HG02571 (cell line): ENCODE measurements at regions not wholly inside any gene's neighbourhood (a gene's known extent, or its start where the extent isn't known, plus 50 kb on each side); places are given as distances from the start of the nearest gene placed in this dataset.

Source experiments
- ATAC-seq: cut with Tn5 transposase; IDR thresholded peaks from one replicate; pipeline ENCODE4 v1.9.1; 2021; ENCODE audit warnings: mild to moderate bottlenecking, moderate library complexity; ENCODE audit not compliant: unreplicated experiment

- no peak for ATAC-seq
Observed at GRCh38 chr4:82042042-82042441, 331.7 kb downstream of the HNRNPD start.

- no peak for ATAC-seq
Observed at GRCh38 chr4:82038936-82039335, 334.9 kb downstream of the HNRNPD start.

- ATAC-seq = no peak
Observed at GRCh38 chr4:82036181-82036580, 337.6 kb downstream of the HNRNPD start.

GRCh38 chr4:82034878-82035277 is 338.9 kb downstream of the HNRNPD start:
- ATAC-seq = no peak

- no peak for ATAC-seq
Observed at GRCh38 chr4:82033862-82034261, 339.9 kb downstream of the HNRNPD start.

- ATAC-seq = no peak
Observed at GRCh38 chr4:82031376-82031927, 342.3 kb downstream of the HNRNPD start.

GRCh38 chr4:82017680-82018079 is 356.1 kb downstream of the HNRNPD start:
- ATAC-seq = no peak

- ATAC-seq = no peak
Observed at GRCh38 chr4:82005158-82005557, 368.6 kb downstream of the HNRNPD start.

GRCh38 chr4:81997313-81997712 is 376.5 kb downstream of the HNRNPD start:
- no peak for ATAC-seq

GRCh38 chr4:81990898-81991297 is 382.9 kb downstream of the HNRNPD start:
- no peak for ATAC-seq

GRCh38 chr4:81990211-81990610 is 383.6 kb downstream of the HNRNPD start:
- no peak for ATAC-seq

GRCh38 chr4:81989202-81989601 is 384.6 kb downstream of the HNRNPD start:
- no peak for ATAC-seq

- no peak for ATAC-seq
Observed at GRCh38 chr4:81988178-81988577, 385.6 kb downstream of the HNRNPD start.

- no peak for ATAC-seq
Observed at GRCh38 chr4:81984746-81985145, 389.0 kb downstream of the HNRNPD start.

GRCh38 chr4:81982846-81983540 is 390.8 kb downstream of the HNRNPD start:
- ATAC-seq = no peak

GRCh38 chr4:81981218-81981617 is 392.6 kb downstream of the HNRNPD start:
- ATAC-seq = no peak

- ATAC-seq = no peak
Observed at GRCh38 chr4:81974523-81974922, 399.3 kb downstream of the HNRNPD start.

GRCh38 chr4:81971637-81972381 is 402.0 kb downstream of the HNRNPD start:
- ATAC-seq = no peak

- ATAC-seq = no peak
Observed at GRCh38 chr4:81971061-81971460, 402.7 kb downstream of the HNRNPD start.

GRCh38 chr4:81970454-81970853 is 403.3 kb downstream of the HNRNPD start:
- ATAC-seq = no peak

- no peak for ATAC-seq
Observed at GRCh38 chr4:81966676-81967075, 407.1 kb downstream of the HNRNPD start.

GRCh38 chr4:81965911-81966310 is 407.9 kb downstream of the HNRNPD start:
- no peak for ATAC-seq
